Lower lobe of right lung (tissue), 2 donors: ENCODE measurements at regions not wholly inside any gene's neighbourhood (a gene's known extent, or its start where the extent isn't known, plus 50 kb on each side); places are given as distances from the start of the nearest gene placed in this dataset.

ENCODE experiments used
- ATAC-seq, 2 donors: fragments of 200-7000 bp; cut with Tn5 transposase; one replicate each; pipeline ENCODE4 v1.9.1; 2020 to 2022; ENCODE audit warnings: mild to moderate bottlenecking in 2 of 2, moderate library complexity in 2 of 2
- DNase-seq: peaks from one replicate; pipeline ENCODE4 v3.0.0-alpha.2; 2020
- H3K27ac ChIP-seq: fragments of 200-600 bp; one replicate; pipeline ENCODE4 v1.8.0; 2022
- H3K27me3 ChIP-seq: fragments of 200-600 bp; one replicate; pipeline ENCODE4 v1.8.0; 2022; ENCODE audit warnings: low read depth
- H3K36me3 ChIP-seq: fragments of 200-600 bp; one replicate; pipeline ENCODE4 v1.8.0; 2022; ENCODE audit warnings: mild to moderate bottlenecking
- H3K4me1 ChIP-seq: fragments of 200-600 bp; one replicate; pipeline ENCODE4 v1.8.0; 2022
- H3K4me3 ChIP-seq: fragments of 200-600 bp; one replicate; pipeline ENCODE4 v1.8.0; 2022; ENCODE audit warnings: mild to moderate bottlenecking
- H3K9me3 ChIP-seq: fragments of 200-600 bp; one replicate; pipeline ENCODE4 v1.8.0; 2022
- intact Hi-C: fragments of 100-400 bp; cut with DNase I; formaldehyde crosslinking; loops from one replicate; pipeline ENCODE4 v1.11.0; 2022
- TF ChIP-seq, protein P1 (sequence below): fragments of 200-600 bp; IDR thresholded peaks from one replicate; pipeline ENCODE4 v1.8.0; 2022; ENCODE audit warnings: antibody characterized with exemption, mild to moderate bottlenecking
- donor health status: DM: no; HTN: yes; CAD: no; lungs with severe emphysema.

DNA sequence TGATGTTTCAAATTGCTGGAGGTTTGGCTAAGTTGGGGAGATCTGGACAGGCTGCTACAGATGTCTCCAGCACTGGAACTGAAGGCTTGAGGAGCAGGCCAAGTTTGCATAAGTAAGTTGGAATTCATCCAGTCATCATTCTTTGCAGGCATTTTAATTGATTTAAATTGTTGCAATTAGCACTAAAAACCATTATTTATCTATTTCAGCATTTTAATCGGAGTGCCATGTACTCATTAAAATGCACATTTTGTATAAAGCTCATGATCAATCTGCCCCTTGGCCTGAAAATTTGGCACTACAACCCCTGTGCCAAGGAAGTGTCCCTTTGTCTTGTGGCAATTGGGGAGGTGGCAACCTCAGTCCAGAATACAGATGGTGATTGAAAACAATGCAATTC lies 320.2 kb downstream of the MAT2B start:
- no peaks in the 10 kb centered on the region for H3K9me3 ChIP-seq
- no peak overlapping the region for H3K4me3 ChIP-seq
- H3K27me3 ChIP-seq, result no peaks in the 10 kb centered on the region
- H3K27ac ChIP-seq, result no peak overlapping the region
- intact Hi-C loops, result no loop called here
- TF ChIP-seq, protein P1, sequence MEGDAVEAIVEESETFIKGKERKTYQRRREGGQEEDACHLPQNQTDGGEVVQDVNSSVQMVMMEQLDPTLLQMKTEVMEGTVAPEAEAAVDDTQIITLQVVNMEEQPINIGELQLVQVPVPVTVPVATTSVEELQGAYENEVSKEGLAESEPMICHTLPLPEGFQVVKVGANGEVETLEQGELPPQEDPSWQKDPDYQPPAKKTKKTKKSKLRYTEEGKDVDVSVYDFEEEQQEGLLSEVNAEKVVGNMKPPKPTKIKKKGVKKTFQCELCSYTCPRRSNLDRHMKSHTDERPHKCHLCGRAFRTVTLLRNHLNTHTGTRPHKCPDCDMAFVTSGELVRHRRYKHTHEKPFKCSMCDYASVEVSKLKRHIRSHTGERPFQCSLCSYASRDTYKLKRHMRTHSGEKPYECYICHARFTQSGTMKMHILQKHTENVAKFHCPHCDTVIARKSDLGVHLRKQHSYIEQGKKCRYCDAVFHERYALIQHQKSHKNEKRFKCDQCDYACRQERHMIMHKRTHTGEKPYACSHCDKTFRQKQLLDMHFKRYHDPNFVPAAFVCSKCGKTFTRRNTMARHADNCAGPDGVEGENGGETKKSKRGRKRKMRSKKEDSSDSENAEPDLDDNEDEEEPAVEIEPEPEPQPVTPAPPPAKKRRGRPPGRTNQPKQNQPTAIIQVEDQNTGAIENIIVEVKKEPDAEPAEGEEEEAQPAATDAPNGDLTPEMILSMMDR, result no peak
- H3K36me3 ChIP-seq, result no peaks in the 10 kb centered on the region
- no peaks in the 10 kb centered on the region for H3K4me1 ChIP-seq
- ATAC-seq, result no peak
- DNase-seq, result no peak

DNA sequence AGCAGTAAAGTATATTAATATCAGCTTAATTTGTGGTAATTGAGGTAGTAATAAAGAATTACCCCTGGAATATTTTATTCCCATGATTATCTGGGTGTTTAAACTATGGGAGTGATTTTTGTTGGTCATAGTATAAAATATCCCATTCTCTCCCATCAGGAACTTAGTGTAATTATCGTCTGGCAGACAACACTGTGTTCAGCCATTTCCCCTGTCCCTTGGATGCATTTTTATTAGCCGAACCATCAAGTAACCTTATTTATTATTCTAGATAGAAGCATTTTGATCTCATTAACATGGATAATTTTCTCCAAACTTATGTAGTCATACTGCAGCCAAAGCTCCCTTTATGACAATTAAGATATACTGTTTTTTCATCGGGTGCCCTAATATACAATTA lies 320.8 kb downstream of the MAT2B start:
- Histone ChIP-seq H3K9me3 (no peaks in the 10 kb centered on the region), H3K27me3 (no peaks in the 10 kb centered on the region), H3K36me3 (no peaks in the 10 kb centered on the region), H3K27ac (no peak overlapping the region), H3K4me1 (no peaks in the 10 kb centered on the region), H3K4me3 (no peak overlapping the region)
- TF ChIP-seq, protein P1, result no peak
- no peak for ATAC-seq
- no peak for DNase-seq
- intact Hi-C loops, result no loop called here

- H3K4me1 ChIP-seq, result no peaks in the 10 kb centered on the region
- no peak overlapping the region for H3K27ac ChIP-seq
- H3K4me3 ChIP-seq, result no peak overlapping the region
- no peak for DNase-seq
- TF ChIP-seq, protein P1, result no peak
- no peaks in the 10 kb centered on the region for H3K27me3 ChIP-seq
- no peaks in the 10 kb centered on the region for H3K9me3 ChIP-seq
- no peaks in the 10 kb centered on the region for H3K36me3 ChIP-seq
- no peak for ATAC-seq
- intact Hi-C loops, result no loop called here
These were observed 326.7 kb downstream of the MAT2B start for GRCh38 chr5:163832155-163832554.

GRCh38 chr5:163838738-163839137 lies 333.3 kb downstream of the MAT2B start:
- Histone ChIP-seq H3K27me3 (no peaks in the 10 kb centered on the region), H3K4me1 (no peaks in the 10 kb centered on the region), H3K9me3 (no peaks in the 10 kb centered on the region), H3K27ac (no peak overlapping the region), H3K4me3 (no peak overlapping the region), H3K36me3 (no peaks in the 10 kb centered on the region)
- TF ChIP-seq, protein P1, result no peak
- ATAC-seq (no peak), DNase-seq (no peak)
- intact Hi-C loops, result no loop called here

DNA sequence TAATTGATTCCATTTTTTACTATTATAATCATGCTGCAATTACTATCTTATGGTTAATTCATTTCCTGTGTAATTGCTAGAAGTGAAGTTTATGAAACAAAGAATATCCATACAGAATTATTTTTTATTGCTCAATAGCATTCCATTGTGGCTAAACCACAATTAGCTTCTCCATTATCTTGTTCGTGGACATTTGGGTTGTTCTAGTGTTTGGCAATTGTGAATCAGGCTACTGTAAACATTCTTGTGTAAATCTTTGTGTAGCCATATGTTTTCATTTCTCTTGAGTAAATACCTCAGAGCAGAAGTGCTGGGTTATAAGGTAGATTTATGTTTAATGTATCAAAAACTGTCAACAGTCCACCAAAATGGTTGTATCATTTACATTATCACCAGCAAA lies 341.1 kb downstream of the MAT2B start:
- DNase-seq (no peak), ATAC-seq (no peak)
- Histone ChIP-seq H3K36me3 (no peaks in the 10 kb centered on the region), H3K27ac (no peak overlapping the region), H3K9me3 (no peaks in the 10 kb centered on the region), H3K4me1 (no peaks in the 10 kb centered on the region), H3K4me3 (no peak overlapping the region), H3K27me3 (no peaks in the 10 kb centered on the region)
- intact Hi-C loops, result no loop called here
- TF ChIP-seq, protein P1, result no peak

DNA sequence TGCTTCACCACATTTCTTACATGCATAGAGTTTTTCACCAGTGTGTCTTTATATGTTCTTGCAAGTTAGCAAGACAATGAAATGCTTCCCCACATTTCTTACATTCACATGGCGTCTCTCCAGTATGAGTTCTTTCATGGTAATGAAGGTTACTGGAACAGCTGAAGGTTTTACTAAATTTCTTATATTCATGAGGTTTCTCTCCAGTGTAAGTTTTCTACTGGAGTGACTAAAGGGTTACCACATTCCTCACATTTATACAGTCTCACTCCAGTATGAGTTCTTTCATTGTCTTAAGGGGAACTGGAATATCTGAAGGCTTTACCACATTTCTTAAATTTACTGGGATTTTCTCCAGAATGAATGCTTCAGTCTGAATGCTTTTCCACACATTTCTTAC lies 350.3 kb downstream of the MAT2B start:
- Histone ChIP-seq H3K4me3 (no peak overlapping the region), H3K4me1 (no peaks in the 10 kb centered on the region), H3K9me3 (peaks cover 19% of the 10 kb centered on the region), H3K27me3 (no peaks in the 10 kb centered on the region), H3K27ac (no peak overlapping the region), H3K36me3 (no peaks in the 10 kb centered on the region)
- TF ChIP-seq, protein P1, result no peak
- DNase-seq, result no peak
- intact Hi-C loops, result no loop called here
- no peak for ATAC-seq
